Liver (tissue), 8 donors: ENCODE measurements at regions not wholly inside any gene's neighbourhood (a gene's known extent, or its start where the extent isn't known, plus 50 kb on each side); places are given as distances from the start of the nearest gene placed in this dataset.

Experiments
- DNase-seq: peaks from one replicate; pipeline ENCODE4 v3.0.0-alpha.2; 2017; ENCODE audit warnings: low spot score
- H3K27ac ChIP-seq, 2 donors: one replicate each; pipeline ENCODE4 v1.7.0; 2013; ENCODE audit warnings: inconsistent platforms in 2 of 2, low read length in 2 of 2, control low read depth in 1 of 2, low read depth in 1 of 2, mild to moderate bottlenecking in 1 of 2
- H3K27me3 ChIP-seq, 4 donors: one replicate each; pipeline versions ENCODE4 v1.6.1 to v1.7.0; 2013; ENCODE audit warnings: low read length in 3 of 4, inconsistent platforms in 1 of 4, mild to moderate bottlenecking in 1 of 4, moderate library complexity in 1 of 4; ENCODE audit not compliant: control insufficient read depth in 4 of 4, insufficient read depth in 4 of 4
- H3K36me3 ChIP-seq, 4 donors: one replicate each; pipeline versions ENCODE4 v1.6.1 to v1.7.0; 2013; ENCODE audit warnings: low read length in 3 of 4, mild to moderate bottlenecking in 3 of 4, low read depth in 1 of 4, moderate library complexity in 1 of 4; ENCODE audit not compliant: control insufficient read depth in 4 of 4, insufficient read depth in 3 of 4
- H3K4me1 ChIP-seq, 4 donors: one replicate each; pipeline versions ENCODE4 v1.6.1 to v1.7.0; 2013; ENCODE audit warnings: low read length in 3 of 4, mild to moderate bottlenecking in 3 of 4, moderate library complexity in 1 of 4; ENCODE audit not compliant: control insufficient read depth in 4 of 4, insufficient read depth in 4 of 4
- H3K4me3 ChIP-seq, 3 donors: one replicate each; pipeline versions ENCODE4 v1.6.1 to v1.7.0; 2013; ENCODE audit warnings: low read length in 3 of 3, control low read depth in 1 of 3, low read depth in 1 of 3, mild to moderate bottlenecking in 1 of 3
- H3K9ac ChIP-seq, 2 donors: one replicate each; pipeline ENCODE4 v1.7.0; 2013; ENCODE audit warnings: low read length in 2 of 2, mild to moderate bottlenecking in 2 of 2, moderate library complexity in 2 of 2, control low read depth in 1 of 2, low read depth in 1 of 2
- H3K9me3 ChIP-seq, 4 donors: one replicate each; pipeline versions ENCODE4 v1.6.1 to v1.7.0; 2013; ENCODE audit warnings: low read length in 3 of 4; ENCODE audit not compliant: control insufficient read depth in 4 of 4
- EGR1 ChIP-seq, 2 donors: IDR thresholded peaks; 2 replicates each; pipeline ENCODE4 v1.6.1; 2016 to 2018; ENCODE audit warnings: antibody characterized with exemption in 2 of 2, low read depth in 2 of 2
- FOXA1 ChIP-seq: IDR thresholded peaks from 2 replicates; pipeline ENCODE4 v1.6.1; 2016; ENCODE audit warnings: antibody characterized with exemption
- FOXA2 ChIP-seq: IDR thresholded peaks from 2 replicates; pipeline ENCODE4 v1.6.1; 2016; ENCODE audit warnings: antibody characterized with exemption
- GABPA ChIP-seq, 2 donors: IDR thresholded peaks in 1 of 2; conservative IDR thresholded peaks in 1 of 2; 2 replicates each; pipeline ENCODE4 v1.6.1; 2016; ENCODE audit warnings: antibody characterized with exemption in 2 of 2, mild to moderate bottlenecking in 1 of 2, moderate library complexity in 1 of 2
- HNF4A ChIP-seq, 2 donors: conservative IDR thresholded peaks; 2 replicates each; pipeline ENCODE4 v1.6.1; 2016; ENCODE audit warnings: antibody characterized with exemption in 2 of 2, mild to moderate bottlenecking in 2 of 2
- HNF4G ChIP-seq: IDR thresholded peaks from 2 replicates; pipeline ENCODE4 v1.6.1; 2016; ENCODE audit warnings: antibody characterized with exemption
- JUND ChIP-seq, 2 donors: IDR thresholded peaks; 2 replicates each; pipeline ENCODE4 v1.6.1; 2016; ENCODE audit warnings: antibody characterized with exemption in 2 of 2
- NR2F2 ChIP-seq: IDR thresholded peaks from 2 replicates; pipeline ENCODE4 v1.6.1; 2016; ENCODE audit warnings: antibody characterized with exemption
- RAD21 ChIP-seq, 2 donors: IDR thresholded peaks; 2 replicates each; pipeline ENCODE4 v1.6.1; 2016; ENCODE audit warnings: antibody characterized with exemption in 2 of 2, mild to moderate bottlenecking in 2 of 2
- RXRA ChIP-seq, 2 donors: IDR thresholded peaks; 2 replicates each; pipeline ENCODE4 v1.6.1; 2017 to 2018; ENCODE audit warnings: antibody characterized with exemption in 2 of 2, mild to moderate bottlenecking in 1 of 2
- SP1 ChIP-seq: IDR thresholded peaks from 2 replicates; pipeline ENCODE4 v1.6.1; 2018; ENCODE audit warnings: antibody characterized with exemption, mild to moderate bottlenecking
- TAF1 ChIP-seq: conservative IDR thresholded peaks from 2 replicates; pipeline ENCODE4 v1.6.1; 2016; ENCODE audit warnings: antibody characterized with exemption, mild to moderate bottlenecking
- YY1 ChIP-seq: IDR thresholded peaks from 2 replicates; pipeline ENCODE4 v1.6.1; 2016; ENCODE audit warnings: antibody characterized with exemption, mild to moderate bottlenecking
- WGBS: extraction: QIAGEN DNeasy Blood & Tissue Kit; methylation state at CpG from one replicate; pipeline ENCODE4 v1.1.7; 2013; 5-methylcytosine and 5-hydroxymethylcytosine counted together
- TF ChIP-seq, protein P1 (sequence below): IDR thresholded peaks from 2 replicates; pipeline ENCODE4 v1.6.1; 2016; ENCODE audit warnings: antibody characterized with exemption
- TF ChIP-seq, protein P2 (sequence below): fragments of 150-350 bp; IDR thresholded peaks from 2 replicates; pipeline ENCODE4 v1.5.1; 2017; ENCODE audit warnings: improper control_type of control experiment, low read depth, low read length; ENCODE audit not compliant: missing input control
- TF ChIP-seq, protein P3 (sequence below): IDR thresholded peaks from 2 replicates; pipeline ENCODE4 v1.6.1; 2016; ENCODE audit warnings: antibody characterized with exemption
- TF ChIP-seq, protein P4 (sequence below): IDR thresholded peaks from 2 replicates; pipeline ENCODE4 v1.6.1; 2016; ENCODE audit warnings: antibody characterized with exemption
- donor health status: healthy.
- donor health status: healthy.
- donor health status: healthy.
- donor health status: healthy.
- donor health status: healthy.

DNA sequence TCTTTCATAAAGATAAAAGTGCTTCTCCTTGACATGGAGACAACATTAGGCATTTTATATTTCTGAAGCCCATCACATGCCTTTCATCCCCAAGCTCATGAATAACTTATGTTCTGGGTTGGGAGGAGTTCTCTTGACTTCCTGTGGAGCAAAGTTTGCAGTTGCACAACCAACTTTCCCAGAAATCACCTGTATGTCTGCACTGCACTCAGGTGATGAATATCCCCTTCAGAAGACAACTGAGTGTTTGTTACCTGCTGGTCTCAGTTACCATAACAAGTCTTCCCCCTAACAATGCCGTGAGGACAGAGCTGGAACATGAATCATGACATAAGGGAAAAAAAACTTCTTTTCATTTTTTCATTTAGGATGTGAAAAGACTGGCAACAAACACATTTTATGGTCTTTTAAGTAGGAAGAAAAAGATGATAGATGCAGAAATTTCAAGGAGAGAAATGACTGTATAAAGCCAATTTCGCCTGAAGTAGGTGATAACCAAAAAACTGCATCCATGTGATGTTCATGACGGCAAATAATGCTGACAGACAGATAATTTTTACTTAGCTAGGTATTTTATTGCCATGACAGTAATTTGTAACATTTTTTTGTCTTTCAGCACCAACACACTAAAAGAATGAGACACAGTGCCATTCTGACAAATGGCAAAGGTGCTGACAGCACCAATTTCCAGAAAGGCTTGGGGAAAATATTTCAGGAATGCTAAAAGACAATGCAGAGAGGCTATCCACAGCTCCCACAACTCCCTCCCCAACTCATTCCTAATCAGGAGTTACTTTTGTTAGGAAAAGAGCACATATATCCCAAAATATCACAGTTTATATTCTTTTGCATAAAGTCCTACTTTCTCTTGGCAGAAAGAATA is 656.3 kb downstream of the PRELID2 start:
- H3K27me3 ChIP-seq: peaks cover 0 to 2% (median 0%) of the 10 kb centered on the region in 4 donors
- no peak for TF ChIP-seq NR2F2
- no peak for TF ChIP-seq SP1
- TF ChIP-seq, protein P1, sequence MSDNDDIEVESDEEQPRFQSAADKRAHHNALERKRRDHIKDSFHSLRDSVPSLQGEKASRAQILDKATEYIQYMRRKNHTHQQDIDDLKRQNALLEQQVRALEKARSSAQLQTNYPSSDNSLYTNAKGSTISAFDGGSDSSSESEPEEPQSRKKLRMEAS: no peak
- TF ChIP-seq FOXA1: no peak
- no peak for TF ChIP-seq YY1
- no peak for TF ChIP-seq JUND (IDR thresholded peaks at IDR 0.05)
- no peak for TF ChIP-seq HNF4A (conservative IDR thresholded peaks at IDR 0.05)
- TF ChIP-seq RAD21 (IDR thresholded peaks at IDR 0.05): no peak
- no peak for TF ChIP-seq HNF4G
- TF ChIP-seq EGR1 (IDR thresholded peaks at IDR 0.05; ENCODE audit: low read depth in 2 of 2): no peak
- TF ChIP-seq FOXA2: no peak
- TF ChIP-seq GABPA (IDR thresholded peaks at IDR 0.05 in 1 of 2, conservative IDR thresholded peaks at IDR 0.05 in 1 of 2): no peak
- TF ChIP-seq, protein P2, sequence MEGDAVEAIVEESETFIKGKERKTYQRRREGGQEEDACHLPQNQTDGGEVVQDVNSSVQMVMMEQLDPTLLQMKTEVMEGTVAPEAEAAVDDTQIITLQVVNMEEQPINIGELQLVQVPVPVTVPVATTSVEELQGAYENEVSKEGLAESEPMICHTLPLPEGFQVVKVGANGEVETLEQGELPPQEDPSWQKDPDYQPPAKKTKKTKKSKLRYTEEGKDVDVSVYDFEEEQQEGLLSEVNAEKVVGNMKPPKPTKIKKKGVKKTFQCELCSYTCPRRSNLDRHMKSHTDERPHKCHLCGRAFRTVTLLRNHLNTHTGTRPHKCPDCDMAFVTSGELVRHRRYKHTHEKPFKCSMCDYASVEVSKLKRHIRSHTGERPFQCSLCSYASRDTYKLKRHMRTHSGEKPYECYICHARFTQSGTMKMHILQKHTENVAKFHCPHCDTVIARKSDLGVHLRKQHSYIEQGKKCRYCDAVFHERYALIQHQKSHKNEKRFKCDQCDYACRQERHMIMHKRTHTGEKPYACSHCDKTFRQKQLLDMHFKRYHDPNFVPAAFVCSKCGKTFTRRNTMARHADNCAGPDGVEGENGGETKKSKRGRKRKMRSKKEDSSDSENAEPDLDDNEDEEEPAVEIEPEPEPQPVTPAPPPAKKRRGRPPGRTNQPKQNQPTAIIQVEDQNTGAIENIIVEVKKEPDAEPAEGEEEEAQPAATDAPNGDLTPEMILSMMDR: no peak
- no peak for TF ChIP-seq RXRA (IDR thresholded peaks at IDR 0.05)
- no peak for TF ChIP-seq TAF1
- TF ChIP-seq, protein P3, sequence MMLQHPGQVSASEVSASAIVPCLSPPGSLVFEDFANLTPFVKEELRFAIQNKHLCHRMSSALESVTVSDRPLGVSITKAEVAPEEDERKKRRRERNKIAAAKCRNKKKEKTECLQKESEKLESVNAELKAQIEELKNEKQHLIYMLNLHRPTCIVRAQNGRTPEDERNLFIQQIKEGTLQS: no peak
- TF ChIP-seq, protein P4, sequence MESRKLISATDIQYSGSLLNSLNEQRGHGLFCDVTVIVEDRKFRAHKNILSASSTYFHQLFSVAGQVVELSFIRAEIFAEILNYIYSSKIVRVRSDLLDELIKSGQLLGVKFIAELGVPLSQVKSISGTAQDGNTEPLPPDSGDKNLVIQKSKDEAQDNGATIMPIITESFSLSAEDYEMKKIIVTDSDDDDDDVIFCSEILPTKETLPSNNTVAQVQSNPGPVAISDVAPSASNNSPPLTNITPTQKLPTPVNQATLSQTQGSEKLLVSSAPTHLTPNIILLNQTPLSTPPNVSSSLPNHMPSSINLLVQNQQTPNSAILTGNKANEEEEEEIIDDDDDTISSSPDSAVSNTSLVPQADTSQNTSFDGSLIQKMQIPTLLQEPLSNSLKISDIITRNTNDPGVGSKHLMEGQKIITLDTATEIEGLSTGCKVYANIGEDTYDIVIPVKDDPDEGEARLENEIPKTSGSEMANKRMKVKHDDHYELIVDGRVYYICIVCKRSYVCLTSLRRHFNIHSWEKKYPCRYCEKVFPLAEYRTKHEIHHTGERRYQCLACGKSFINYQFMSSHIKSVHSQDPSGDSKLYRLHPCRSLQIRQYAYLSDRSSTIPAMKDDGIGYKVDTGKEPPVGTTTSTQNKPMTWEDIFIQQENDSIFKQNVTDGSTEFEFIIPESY: no peak
- no peak overlapping the region for H3K9ac ChIP-seq
- H3K36me3 ChIP-seq: no peaks in the 10 kb centered on the region
- 47% methylated on average over 3 of the region's 3 CpGs for WGBS
- H3K4me1 ChIP-seq: no peaks in the 10 kb centered on the region
- no peak overlapping the region for H3K4me3 ChIP-seq
- H3K27ac ChIP-seq: no peak overlapping the region
- no peak for DNase-seq
- no peaks in the 10 kb centered on the region for H3K9me3 ChIP-seq

DNA sequence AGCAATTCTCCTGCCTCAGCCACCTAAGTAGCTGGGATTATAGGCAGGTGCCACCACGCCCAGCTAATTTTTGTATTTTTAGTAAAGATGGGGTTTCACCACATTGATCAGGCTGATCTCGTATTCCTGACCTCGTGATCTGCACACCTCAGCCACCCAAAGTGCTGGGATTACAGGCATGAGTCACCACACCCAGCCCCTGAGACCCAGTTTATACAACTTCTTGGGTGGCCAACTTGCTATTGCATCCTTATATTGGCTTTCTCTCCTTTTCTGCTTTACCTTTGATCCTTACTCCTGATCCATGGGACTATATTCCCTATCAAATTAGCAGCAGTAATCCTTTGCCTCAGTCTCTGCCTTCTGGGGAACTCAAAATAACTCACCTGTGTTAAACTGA is 659.1 kb downstream of the PRELID2 start:
- Histone ChIP-seq H3K27ac (no peak overlapping the region), H3K9ac (no peak overlapping the region)
- 65% methylated on average over 3 of the region's 3 CpGs for WGBS
- TF ChIP-seq HNF4A (conservative IDR thresholded peaks at IDR 0.05) (no peak), RAD21 (IDR thresholded peaks at IDR 0.05) (no peak), EGR1 (IDR thresholded peaks at IDR 0.05; ENCODE audit: low read depth in 2 of 2) (no peak), FOXA1 (no peak), JUND (IDR thresholded peaks at IDR 0.05) (no peak), YY1 (no peak), FOXA2 (no peak), SP1 (no peak), GABPA (IDR thresholded peaks at IDR 0.05 in 1 of 2, conservative IDR thresholded peaks at IDR 0.05 in 1 of 2) (no peak), TAF1 (no peak), NR2F2 (no peak), RXRA (IDR thresholded peaks at IDR 0.05) (no peak), HNF4G (no peak)
- TF ChIP-seq, protein P1: no peak
- TF ChIP-seq, protein P3: no peak
- TF ChIP-seq, protein P2: no peak
- TF ChIP-seq, protein P4: no peak

More for the DNA sequence above, 659.1 kb downstream of the PRELID2 start:
- Histone ChIP-seq H3K4me1 (no peaks in the 10 kb centered on the region), H3K27me3 (peaks cover 0 to 2% (median 0%) of the 10 kb centered on the region in 4 donors), H3K9me3 (no peaks in the 10 kb centered on the region), H3K36me3 (no peaks in the 10 kb centered on the region), H3K4me3 (no peak overlapping the region)
- no peak for DNase-seq
